ENCODE measurements at regions not wholly inside any gene's neighbourhood (a gene's known extent, or its start where the extent isn't known, plus 50 kb on each side); places are given as distances from the start of the nearest gene placed in this dataset.

- TF ChIP-seq HNF1A (IDR thresholded peaks at IDR 0.05; ENCODE audit: low read depth) = no peak
- no peak for TF ChIP-seq HNF1A (CRISPR knock-in tag; IDR thresholded peaks at IDR 0.05; ENCODE audit: borderline replicate concordance)
- no peak for TF ChIP-seq ATF5 (CRISPR knock-in tag; IDR thresholded peaks at IDR 0.05; ENCODE audit: low read depth)
- no peak for TF ChIP-seq RBM22 (optimal IDR thresholded peaks at IDR 0.05; ENCODE audit: low read length)
- no peak for TF ChIP-seq ZNF501 (CRISPR knock-in tag; IDR thresholded peaks at IDR 0.05)
- no peak for TF ChIP-seq KIAA2018 (CRISPR knock-in tag; IDR thresholded peaks at IDR 0.05; ENCODE audit: borderline replicate concordance)
- no peak for TF ChIP-seq ATF7 (IDR thresholded peaks at IDR 0.05)
- TF ChIP-seq ATF7 (CRISPR knock-in tag; IDR thresholded peaks at IDR 0.05) = no peak; the same call in 1 of the 2 replicates
- no peak for TF ChIP-seq FOXP1 (IDR thresholded peaks at IDR 0.05)
- peak; percentile 69 for TF ChIP-seq FOXP1 (CRISPR knock-in tag; IDR thresholded peaks at IDR 0.05)
- no peak for TF ChIP-seq ZBTB8A (CRISPR knock-in tag; IDR thresholded peaks at IDR 0.05; ENCODE audit: borderline replicate concordance, low read depth)
- TF ChIP-seq SP1 (IDR thresholded peaks at IDR 0.05) = no peak
- TF ChIP-seq SP1 (CRISPR knock-in tag; IDR thresholded peaks at IDR 0.05) = no peak
- TF ChIP-seq USF2 (IDR thresholded peaks at IDR 0.05; ENCODE audit: low read depth, low read length) = peak; percentile 59; the same call in 1 of the 2 replicates
- peak; percentile 75; the same call in 1 of the 2 replicates for TF ChIP-seq USF2 (CRISPR knock-in tag; IDR thresholded peaks at IDR 0.05; ENCODE audit: borderline replicate concordance)
Observed at GRCh38 chr1:101291562-101292380, 55.0 kb downstream of the S1PR1 start (continued).

All from HepG2 (cell line).